NCI-H146 treated with DMSO at 0.1 percent for 48 hours (cell line): ENCODE measurements at regions not wholly inside any gene's neighbourhood (a gene's known extent, or its start where the extent isn't known, plus 50 kb on each side); places are given as distances from the start of the nearest gene placed in this dataset.

Experiments
- DNase-seq: peaks from one replicate; lab custom pipeline; 2025; ENCODE audit not compliant: unreplicated experiment; lab: John Stamatoyannopoulos, UW

DNA sequence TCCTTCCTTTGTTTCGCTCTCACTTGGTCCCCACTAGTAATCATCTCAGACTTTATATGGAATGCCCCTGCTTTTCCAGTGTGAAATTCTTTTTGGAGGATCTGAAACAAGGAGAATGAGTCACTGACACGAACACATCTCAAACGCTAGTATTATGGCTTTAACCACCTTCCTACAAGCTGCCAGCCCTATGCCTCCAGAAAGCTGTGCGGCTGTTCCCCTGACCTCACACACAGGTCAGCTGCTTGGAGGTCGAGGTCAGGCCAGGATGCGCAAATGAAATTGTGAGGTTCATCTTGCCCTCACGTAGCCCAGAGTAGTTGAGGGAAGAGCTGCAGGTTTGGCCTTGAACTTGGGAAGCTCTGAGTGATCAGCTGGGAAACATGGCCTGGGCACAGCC is 449.8 kb downstream of the FGF9 start:
- no peak for DNase-seq

DNA sequence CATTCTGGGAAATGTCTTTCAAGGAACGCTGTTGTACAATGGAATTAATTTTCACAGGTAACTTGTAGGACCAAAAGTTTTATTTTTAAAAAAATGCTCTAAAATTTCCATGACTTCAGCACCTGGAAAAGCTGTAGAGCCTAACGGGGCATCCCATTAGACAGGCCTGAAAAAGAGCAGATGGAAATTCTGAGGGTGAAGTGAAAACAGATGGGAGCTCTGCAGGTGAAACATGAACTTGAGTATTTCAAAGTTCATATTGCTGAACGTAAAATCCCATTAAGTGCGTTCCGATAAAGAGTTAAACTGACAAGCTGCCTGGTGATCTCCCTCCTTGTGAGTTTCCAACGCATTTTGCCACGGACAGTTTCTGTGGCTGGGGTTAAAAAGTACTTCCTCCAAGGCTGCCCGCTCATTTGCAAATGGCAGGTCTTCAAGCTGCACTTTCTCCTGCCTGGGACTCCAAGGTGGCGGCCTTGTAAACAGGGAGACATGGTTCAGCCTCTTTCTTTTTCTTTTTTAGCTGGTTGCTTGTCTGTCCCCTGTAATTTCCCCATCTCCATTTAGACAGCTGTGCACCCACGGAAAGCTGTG is 450.4 kb downstream of the FGF9 start:
- no peak for DNase-seq

DNA sequence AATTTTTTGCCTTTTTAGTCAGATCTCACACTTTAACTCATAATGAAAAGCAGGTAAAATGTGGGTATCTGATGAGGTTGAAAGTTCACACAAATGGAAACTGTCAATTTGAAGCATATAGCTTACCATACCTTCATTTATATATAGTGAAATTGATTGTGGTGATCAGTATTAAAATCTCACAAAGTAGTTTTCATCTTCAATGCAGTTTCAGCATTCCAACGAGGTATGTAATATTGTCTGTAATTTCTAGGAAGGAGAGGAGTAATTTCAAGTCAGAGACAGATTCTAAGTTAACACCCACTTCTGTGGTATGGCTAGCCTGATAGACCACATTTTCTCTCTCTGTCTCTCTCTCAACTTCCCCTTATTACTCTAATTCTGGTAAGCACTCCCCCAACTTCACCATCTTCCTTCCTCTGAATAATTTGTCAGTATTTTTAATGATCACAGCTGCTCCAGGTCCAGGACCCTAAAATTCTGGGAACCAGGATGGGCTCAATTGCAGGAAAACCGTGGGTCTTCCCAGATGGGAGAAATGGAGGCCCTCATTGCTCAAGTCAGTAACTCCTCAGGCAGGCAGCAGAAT is 455.7 kb downstream of the FGF9 start:
- DNase-seq: no peak

DNA sequence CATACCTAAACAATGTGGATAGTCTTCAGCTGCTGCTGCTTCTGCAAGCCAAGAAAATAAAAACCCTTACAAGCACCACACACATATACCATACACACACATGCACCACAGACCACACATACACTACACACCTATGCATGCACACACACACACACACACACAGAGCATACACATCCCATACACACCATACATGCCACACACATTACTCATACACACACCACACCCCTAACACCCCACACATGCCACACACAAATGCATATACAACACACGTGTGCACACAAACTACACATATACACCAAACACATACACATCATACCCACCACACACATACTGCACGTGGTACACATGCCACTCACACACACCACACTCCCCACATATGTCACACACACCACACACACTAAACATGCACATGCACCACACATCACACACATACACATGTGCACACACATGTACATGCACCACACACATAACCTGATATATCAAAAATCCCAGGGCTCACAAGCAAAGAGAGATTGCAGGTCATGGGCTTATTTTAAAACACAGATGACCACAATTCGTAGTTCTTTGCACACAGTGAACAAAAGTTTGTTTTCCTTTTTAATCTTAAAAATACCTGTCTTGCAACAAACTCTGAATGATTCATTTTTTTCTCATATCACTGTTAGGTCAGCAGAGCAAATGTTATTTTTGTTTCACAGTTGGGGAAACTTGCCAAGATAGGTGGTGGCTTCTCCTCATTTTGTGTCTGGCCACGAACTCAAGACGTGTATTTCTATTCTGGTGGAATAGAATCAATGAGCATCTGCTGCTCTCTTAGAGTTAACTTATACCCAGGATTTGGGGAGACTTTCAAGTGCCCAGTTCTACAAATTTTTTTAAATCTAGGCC is 456.6 kb downstream of the FGF9 start:
- no peak for DNase-seq

DNA sequence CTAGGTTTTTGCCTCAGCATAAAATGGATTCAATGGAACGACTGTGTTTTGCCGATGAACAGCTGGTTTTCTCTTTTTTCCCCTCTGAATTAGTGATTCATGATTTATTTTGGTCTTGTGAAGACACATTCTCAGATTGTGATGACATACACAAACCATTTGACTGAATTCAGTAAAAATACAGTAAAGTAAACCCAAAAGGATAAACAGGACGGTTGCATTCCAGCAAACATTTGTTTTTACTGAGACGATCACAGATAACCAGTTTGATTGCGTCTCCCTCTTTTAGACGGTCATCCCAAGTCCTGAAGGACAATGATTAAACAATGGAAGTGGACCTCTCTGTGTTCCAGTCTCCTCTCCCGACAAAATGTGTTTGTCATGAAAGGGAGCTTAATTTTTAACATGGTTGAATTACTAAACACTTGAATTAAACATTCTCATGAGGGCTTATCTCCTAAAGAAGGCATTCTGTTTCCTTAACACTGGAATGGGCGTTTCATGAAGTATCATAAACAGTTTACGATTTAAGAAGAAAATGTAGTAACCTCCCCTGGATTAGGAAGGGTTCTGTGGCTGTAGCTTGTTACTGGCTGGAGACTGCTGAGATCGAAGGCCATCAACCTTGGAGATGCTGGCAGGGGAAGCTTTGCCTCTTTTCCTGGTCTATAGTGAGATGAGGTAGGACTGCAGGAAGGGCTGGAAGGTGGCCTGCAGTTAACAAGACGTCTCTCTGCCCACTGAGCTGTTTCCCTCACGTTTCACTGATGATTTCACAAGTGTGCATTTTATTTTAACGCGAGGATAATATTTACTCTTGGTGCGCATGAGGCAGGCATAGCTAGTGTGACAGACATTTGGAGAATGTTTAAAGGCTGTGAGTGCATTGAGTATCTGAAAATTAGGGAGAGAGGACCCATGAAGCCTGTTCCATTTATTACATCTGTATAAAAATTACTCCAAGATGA is 457.9 kb downstream of the FGF9 start:
- no peak for DNase-seq

DNA sequence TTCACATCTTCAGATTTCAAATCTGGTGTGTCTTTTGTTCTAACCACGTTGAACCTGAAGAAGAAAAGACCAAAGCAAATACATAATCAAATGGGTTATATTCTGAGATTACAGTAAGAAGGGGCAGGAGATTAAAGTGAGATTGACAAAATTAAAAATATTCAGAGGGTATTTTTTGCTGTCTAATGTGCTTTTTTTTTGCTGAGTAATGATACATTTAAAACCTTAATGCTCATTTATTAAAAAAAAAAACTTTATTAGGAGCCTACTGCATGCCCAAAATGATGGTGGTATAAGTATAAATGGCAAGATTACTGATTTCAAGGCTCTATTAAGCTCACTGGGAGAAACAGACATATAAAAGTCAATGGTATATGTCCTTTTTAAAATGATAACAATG is 459.4 kb downstream of the FGF9 start:
- DNase-seq: no peak

DNA sequence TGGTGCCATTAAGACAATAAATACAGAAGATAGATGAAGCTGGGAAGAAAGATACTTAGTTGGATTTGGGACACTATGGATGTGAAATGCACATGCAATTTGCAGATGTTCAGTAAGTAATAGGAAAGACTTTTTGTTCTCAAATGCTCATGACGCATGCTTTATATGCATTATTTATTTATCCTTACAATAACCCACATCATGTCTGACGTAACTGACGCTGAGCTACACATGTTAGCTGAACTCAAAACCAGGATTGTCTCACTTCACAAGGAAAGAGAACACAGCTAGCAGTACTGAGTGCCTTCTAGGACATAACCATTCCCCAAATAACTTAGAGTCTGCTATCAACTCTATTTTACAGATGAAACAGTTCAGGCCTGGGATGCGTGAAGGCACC is 463.4 kb downstream of the FGF9 start:
- DNase-seq: no peak

DNA sequence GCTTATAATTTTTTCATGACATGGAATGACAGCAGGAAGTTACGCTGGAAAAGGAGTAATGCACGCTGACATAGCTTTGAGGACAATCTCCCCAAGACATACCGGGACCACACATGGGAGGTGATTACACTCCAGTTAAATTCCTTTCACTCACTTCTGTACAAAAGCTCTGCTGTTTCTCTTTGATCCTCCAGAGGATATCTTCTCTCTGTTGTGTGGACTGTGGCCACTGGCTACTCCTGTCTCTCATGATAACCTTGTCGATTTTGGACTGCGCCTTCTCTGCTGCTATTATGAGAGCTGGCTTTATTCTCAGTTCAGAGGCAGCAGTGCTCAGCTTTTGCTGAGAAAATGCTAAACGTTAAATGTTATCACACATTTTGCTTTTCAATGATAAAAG is 464.6 kb downstream of the FGF9 start:
- DNase-seq: no peak

DNA sequence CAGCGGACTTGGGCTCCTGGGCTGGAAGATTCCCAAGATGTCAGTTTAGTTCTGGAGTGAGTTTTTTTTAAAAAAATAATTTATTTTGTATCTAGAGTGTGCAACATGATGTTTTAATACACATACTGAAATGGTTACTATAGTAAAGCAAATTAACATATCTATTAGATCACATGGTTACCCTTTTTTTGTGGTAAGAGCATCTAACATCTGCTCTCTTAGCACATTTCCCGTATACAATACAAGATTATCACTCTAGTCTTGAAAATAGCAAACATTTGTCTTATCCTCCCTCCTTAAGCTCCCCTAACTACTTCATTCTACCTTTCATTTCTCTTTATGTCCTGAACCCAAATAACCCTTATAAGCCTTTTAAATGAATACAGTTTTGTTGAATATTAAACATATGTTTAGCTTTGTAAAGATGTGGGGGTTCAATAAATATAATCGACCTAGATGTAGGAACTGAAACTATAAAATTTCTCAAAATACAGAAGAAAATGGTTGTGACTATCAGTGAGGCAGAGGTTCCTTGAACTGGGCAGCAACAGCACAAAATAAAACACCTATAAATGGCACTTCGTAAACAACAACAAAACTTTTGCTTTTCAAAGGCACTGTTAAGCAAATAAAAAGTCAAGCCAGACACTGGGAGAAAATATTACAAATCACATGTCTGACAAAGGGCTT is 466.6 kb downstream of the FGF9 start:
- DNase-seq: no peak

DNA sequence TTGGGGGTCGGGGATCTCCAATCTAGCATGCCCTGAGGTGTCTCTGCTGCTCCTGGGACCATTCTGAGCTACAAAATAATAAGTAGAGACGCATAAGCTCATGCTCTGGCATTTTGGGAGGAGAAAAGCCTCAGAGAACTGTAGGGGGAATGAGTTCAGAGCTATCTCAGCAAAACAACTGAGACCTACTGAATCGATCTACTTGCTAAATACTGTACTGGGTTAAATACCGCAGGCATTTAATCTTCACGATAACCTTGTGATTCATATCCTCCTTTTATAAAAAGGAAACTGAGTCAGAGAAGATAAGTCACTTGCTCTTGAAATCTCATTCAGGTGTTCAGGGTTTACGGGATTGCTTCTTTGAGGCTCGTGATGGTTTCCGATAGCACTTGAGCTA is 468.1 kb downstream of the FGF9 start:
- DNase-seq: no peak

DNA sequence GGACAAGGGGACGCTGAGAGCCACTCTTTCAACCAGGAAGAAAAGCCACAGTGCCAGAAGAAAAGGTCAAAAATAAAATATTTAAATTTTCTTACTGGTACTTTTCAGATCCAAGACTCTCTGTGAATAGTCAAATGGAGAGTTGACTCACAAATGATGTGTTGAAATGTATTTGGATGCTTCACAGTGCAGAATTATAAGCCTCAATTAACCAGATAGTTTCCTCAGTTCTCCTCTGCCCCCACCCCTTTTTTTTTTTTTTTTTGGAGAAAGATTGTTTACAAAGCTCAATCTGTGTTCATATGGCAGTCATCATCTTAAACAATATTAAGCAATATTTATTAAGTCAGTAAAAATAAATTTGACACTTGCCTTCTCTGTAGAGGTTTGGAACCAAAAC is 470.8 kb downstream of the FGF9 start:
- no peak for DNase-seq

DNA sequence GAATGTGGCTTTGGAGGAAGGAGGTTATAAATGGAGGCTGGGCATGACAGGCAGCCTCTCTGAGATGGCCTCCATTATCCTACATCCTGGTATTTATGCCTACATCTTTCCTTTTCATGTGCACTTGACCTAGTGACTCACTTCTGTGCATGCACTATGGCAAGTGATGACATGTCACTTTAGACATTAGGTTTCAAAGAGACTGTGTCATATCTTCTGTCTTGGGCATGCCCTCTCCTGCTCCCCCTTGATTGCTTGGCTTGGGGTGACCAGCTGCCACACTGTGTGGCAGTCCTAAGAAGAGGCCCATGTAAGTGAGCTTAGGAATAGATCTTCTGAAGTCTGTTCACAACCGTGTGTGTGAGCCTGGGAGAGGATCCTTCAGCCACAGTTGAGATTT is 472.8 kb downstream of the FGF9 start:
- DNase-seq: no peak

DNA sequence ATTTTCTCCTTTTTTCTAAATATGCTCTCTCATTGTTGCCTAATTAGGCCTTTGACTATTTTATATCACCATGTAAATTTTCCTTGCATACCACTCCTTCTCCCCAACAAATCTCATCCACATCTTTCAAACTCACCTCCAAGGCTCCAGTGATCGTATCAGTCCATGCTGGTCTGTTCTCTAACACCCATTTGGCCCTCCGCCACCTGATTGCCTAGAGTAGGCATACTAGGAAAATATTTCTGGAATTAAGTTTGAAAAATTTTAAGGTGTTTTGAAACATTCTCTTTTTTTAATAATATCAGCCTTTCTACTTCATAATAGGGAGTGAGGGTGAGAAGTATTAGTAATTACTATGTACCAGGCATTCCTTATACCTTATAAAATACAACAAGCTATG is 473.9 kb downstream of the FGF9 start:
- no peak for DNase-seq

DNA sequence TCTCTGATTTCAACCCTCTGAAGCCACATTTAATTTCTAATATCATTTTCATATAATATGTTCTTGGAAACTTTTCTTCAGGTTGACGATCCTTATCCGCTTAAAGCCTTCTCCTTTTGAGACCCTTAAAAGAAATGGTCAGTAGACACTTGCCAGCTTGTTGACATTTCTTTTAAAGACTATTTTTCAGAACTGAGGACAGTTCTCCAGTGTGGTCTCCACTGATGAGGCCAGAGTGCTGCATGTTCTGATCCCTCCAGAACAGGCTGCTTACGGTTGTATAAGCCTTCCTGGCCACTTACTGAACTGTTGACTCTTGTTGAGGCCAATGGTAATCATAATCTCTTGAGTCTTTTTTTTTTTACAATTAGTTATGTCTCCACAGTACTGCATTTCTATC is 477.3 kb downstream of the FGF9 start:
- no peak for DNase-seq

DNA sequence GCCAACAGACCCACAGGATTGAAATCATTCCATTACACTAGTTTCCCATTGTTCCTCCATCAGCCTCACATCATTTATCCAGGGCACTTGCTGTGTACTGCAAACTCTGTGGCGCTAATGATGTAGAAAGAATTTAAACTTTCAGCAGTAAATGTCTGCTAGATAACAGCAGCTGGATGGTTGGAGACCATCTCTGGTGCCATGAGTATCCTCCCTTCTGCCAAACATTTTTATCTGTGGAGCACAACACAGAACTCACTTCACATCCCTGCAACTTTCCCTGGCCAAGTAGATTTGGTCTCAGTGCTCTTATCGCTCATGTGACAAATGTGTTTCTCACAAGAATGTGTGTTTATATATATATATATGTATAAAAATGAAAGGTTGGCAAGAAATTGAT is 481.9 kb downstream of the FGF9 start:
- no peak for DNase-seq

DNA sequence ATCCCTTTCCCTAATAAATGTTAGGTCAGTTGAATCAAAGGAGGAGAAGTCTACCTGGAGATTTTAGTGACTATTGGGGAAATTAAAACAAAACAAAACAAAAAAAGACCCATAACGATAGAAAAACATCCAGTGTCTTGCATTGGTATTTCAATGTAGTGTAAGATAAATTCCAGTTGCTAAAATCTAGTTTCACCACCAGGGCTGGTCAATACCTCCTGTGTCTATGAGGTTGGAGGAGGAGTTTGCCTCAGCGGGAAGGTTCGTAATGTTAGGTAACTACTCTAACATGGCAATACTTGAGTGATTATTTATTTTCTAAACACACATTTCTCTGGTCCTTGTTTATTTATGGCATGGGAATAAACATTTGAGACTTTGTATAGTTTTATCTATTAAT is 483.2 kb downstream of the FGF9 start:
- DNase-seq: no peak

DNA sequence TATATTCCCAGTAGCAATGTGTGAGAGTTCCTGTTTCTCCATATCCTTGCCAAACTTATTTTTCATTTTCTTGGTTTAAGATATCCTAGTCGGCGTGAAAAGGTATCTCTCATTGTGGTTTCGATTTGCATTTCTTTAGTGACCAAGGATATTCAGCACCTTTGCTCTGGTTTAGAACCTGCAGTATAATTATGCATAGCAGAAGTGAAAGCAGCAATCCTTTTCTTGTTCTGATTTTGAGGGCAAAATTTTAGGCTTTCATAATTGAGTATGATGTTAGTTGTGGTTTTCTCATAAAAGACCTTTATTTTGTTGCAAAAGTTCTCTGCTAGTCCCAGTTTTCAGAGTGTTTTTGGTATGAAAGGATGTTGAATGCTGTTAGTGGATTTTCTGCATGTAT is 491.0 kb downstream of the FGF9 start:
- no peak for DNase-seq

DNA sequence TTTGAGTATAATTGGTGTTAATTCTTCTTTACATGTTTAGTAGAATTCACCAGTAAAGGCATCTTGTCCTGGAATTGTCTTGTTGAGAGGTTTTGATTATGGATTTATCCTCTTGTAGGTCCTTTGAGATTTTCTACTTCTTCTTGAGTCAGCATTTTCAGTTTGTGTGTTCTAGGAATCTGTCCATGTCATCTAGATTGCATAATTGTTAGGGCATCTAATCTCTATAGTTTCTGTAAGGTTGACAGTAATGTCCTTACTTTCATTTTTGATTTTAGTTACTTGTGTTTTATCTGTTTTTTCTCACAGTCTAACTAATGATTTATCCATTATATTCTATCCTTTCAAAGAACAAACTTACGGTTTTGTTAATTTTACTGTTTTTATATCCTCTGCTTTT is 492.0 kb downstream of the FGF9 start:
- no peak for DNase-seq

DNA sequence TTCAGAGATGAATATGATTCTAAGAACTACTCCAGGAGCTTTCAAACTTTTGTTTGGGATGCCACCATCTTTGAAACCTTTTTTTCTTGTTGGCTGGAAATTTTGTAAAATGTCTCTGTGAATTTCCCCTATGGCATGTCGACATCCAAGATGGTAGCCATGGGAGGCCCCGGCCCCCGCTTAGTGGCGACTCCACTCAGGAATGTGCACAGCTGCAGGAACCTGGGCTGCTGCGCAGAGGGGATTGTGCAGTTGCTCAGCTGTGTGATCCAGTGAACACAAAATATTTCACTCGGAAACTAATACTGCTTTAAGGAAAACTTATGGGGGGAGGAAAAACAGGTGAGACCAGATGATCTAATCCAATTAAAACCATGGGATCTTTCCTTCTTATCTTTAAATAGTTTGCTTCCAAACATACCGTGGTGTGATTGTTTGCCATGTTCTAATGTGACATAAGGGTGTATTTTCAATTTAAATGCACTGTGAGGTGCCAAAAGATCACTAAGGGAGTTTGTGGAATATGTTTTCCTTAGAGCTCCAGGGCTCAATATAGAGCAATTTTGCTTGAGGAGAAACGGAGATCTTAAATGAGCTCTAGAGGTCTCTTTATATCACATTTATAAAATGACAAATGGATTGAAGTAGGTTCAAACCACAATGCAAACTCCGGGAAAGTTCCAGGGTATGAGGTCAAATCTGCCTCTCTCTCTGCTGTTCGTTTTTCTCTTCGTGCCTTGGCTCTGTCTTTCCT is 497.7 kb downstream of the FGF9 start:
- DNase-seq: no peak

DNA sequence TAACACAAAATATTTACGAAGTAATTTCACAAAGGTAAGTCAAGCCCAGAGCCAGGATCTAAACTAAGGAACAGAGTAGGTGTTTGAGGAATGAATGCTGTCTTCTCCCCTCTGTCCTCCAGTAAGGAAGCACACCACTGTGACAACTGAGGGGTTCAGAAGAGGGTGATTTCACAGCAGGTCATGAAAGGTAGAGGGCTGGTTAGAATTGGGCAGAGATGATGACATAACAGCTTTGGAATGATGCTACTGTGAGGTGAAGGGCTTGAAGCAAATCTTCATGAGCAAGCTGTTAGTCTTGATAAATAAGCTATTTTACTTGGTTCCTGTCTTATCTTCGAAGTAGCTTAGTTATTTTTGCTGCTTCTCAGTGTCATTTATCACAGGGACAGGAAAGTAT is 498.6 kb downstream of the FGF9 start:
- DNase-seq: no peak
